ENCODE measurements at regions not wholly inside any gene's neighbourhood (a gene's known extent, or its start where the extent isn't known, plus 50 kb on each side); places are given as distances from the start of the nearest gene placed in this dataset.

- no peak overlapping the region for H2AFZ ChIP-seq (ENCODE audit: low read length)
- no peak overlapping the region for H3K27ac ChIP-seq (replicated peaks; ENCODE audit: low read length)
- no peak overlapping the region for H2BK12ac ChIP-seq (ENCODE audit: low read length)
- peaks cover 0 to 2% of the 10 kb centered on the region in 2 donors for H3K4me1 ChIP-seq (ENCODE audit: control insufficient read depth in 2 of 2, insufficient read depth in 1 of 2, low read depth in 1 of 2, low read length in 2 of 2)
- H2AK5ac ChIP-seq (ENCODE audit: low read depth, low read length), result peak overlapping the region; percentile 0
- H3K36me3 ChIP-seq (replicated peaks in 1 of 2; ENCODE audit: control insufficient read depth in 2 of 2, insufficient read depth in 2 of 2, low read length in 2 of 2), result no peaks in the 10 kb centered on the region
- no peak overlapping the region for H2BK120ac ChIP-seq (ENCODE audit: low read depth, low read length)
- no peak overlapping the region for H3K14ac ChIP-seq (ENCODE audit: low read length)
- no peak overlapping the region for H2BK5ac ChIP-seq (ENCODE audit: low read length)
- no peaks in the 10 kb centered on the region for H3K79me1 ChIP-seq (ENCODE audit: low read depth, low read length)
- no peaks in the 10 kb centered on the region for H3K9me3 ChIP-seq (replicated peaks in 1 of 2; ENCODE audit: control insufficient read depth in 2 of 2, insufficient read depth in 1 of 2, low read depth in 1 of 2, low read length in 2 of 2)
- H3K18ac ChIP-seq (ENCODE audit: low read length), result no peak overlapping the region
- H3K4me3 ChIP-seq (ENCODE audit: low read length in 2 of 2), result no peak overlapping the region
- H3K9ac ChIP-seq (ENCODE audit: low read depth, low read length, poor library complexity), result no peak overlapping the region
- H3K27me3 ChIP-seq (ENCODE audit: control insufficient read depth in 3 of 3, insufficient read depth in 3 of 3, low read depth in 1 of 3, low read length in 3 of 3), result no peaks in the 10 kb centered on the region
- WGBS, 2 donors (ENCODE audit: extremely low coverage in 2 of 2, insufficient read length in 2 of 2, insufficient replicate concordance in 1 of 2), result no CpG with 5 or more reads among the region's 9 CpGs
- no peak overlapping the region for H3K4me2 ChIP-seq (ENCODE audit: insufficient read depth, low read length, poor library complexity, severe bottlenecking)
- no peak overlapping the region for H3K4ac ChIP-seq (ENCODE audit: low read length)
- no peak for DNase-seq (ENCODE audit: low spot score)
- no peak overlapping the region for H2BK15ac ChIP-seq (ENCODE audit: low read length)
- H4K91ac ChIP-seq (ENCODE audit: low read depth, low read length, poor library complexity), result no peak overlapping the region
- no peak overlapping the region for H3K23ac ChIP-seq (ENCODE audit: low read depth, low read length, poor library complexity)
- no peak overlapping the region for H4K8ac ChIP-seq (ENCODE audit: low read depth, low read length)
These were observed 835.7 kb downstream of the DCDC2C start for GRCh38 chr2:4539121-4539520.

- no peak for DNase-seq (ENCODE audit: low spot score)
- WGBS, 2 donors (ENCODE audit: extremely low coverage in 2 of 2, insufficient read length in 2 of 2, insufficient replicate concordance in 1 of 2), result no CpG with 5 or more reads among the region's 8 CpGs
- Histone ChIP-seq H2BK15ac (ENCODE audit: low read length) (no peak overlapping the region), H2AFZ (ENCODE audit: low read length) (no peak overlapping the region), H3K79me1 (ENCODE audit: low read depth, low read length) (no peaks in the 10 kb centered on the region), H3K4me3 (ENCODE audit: low read length in 2 of 2) (no peak overlapping the region), H2BK5ac (ENCODE audit: low read length) (no peak overlapping the region), H2BK12ac (ENCODE audit: low read length) (no peak overlapping the region), H3K4me1 (ENCODE audit: control insufficient read depth in 2 of 2, insufficient read depth in 1 of 2, low read depth in 1 of 2, low read length in 2 of 2) (no peaks in the 10 kb centered on the region), H3K27me3 (ENCODE audit: control insufficient read depth in 3 of 3, insufficient read depth in 3 of 3, low read depth in 1 of 3, low read length in 3 of 3) (no peaks in the 10 kb centered on the region), H3K14ac (ENCODE audit: low read length) (no peak overlapping the region), H2AK5ac (ENCODE audit: low read depth, low read length) (no peak overlapping the region), H3K23ac (ENCODE audit: low read depth, low read length, poor library complexity) (no peak overlapping the region), H3K18ac (ENCODE audit: low read length) (no peak overlapping the region), H3K9ac (ENCODE audit: low read depth, low read length, poor library complexity) (no peak overlapping the region), H2BK120ac (ENCODE audit: low read depth, low read length) (no peak overlapping the region), H4K91ac (ENCODE audit: low read depth, low read length, poor library complexity) (no peak overlapping the region), H3K9me3 (replicated peaks in 1 of 2; ENCODE audit: control insufficient read depth in 2 of 2, insufficient read depth in 1 of 2, low read depth in 1 of 2, low read length in 2 of 2) (no peaks in the 10 kb centered on the region), H3K4ac (ENCODE audit: low read length) (no peak overlapping the region), H3K36me3 (replicated peaks in 1 of 2; ENCODE audit: control insufficient read depth in 2 of 2, insufficient read depth in 2 of 2, low read length in 2 of 2) (peaks cover 0 to 2% of the 10 kb centered on the region in 2 donors), H3K27ac (replicated peaks; ENCODE audit: low read length) (no peak overlapping the region), H3K4me2 (ENCODE audit: insufficient read depth, low read length, poor library complexity, severe bottlenecking) (no peak overlapping the region), H4K8ac (ENCODE audit: low read depth, low read length) (no peak overlapping the region)
These were observed 846.4 kb downstream of the DCDC2C start for GRCh38 chr2:4549666-4550210.

- WGBS, 2 donors (ENCODE audit: extremely low coverage in 2 of 2, insufficient read length in 2 of 2, insufficient replicate concordance in 1 of 2), result no CpG with 5 or more reads among the region's 9 CpGs
- H3K18ac ChIP-seq (ENCODE audit: low read length), result no peak overlapping the region
These were observed 848.5 kb downstream of the DCDC2C start for GRCh38 chr2:4551691-4552474.

GRCh38 chr2:4553241-4553640 is 849.9 kb downstream of the DCDC2C start:
- no peak overlapping the region for H2BK120ac ChIP-seq (ENCODE audit: low read depth, low read length)
- H3K9ac ChIP-seq (ENCODE audit: low read depth, low read length, poor library complexity), result no peak overlapping the region
- no peaks in the 10 kb centered on the region for H3K27me3 ChIP-seq (ENCODE audit: control insufficient read depth in 3 of 3, insufficient read depth in 3 of 3, low read depth in 1 of 3, low read length in 3 of 3)
- H3K4ac ChIP-seq (ENCODE audit: low read length), result no peak overlapping the region
- H3K14ac ChIP-seq (ENCODE audit: low read length), result no peak overlapping the region
- no peak overlapping the region for H2AFZ ChIP-seq (ENCODE audit: low read length)
- H3K79me1 ChIP-seq (ENCODE audit: low read depth, low read length), result no peaks in the 10 kb centered on the region
- no peak for DNase-seq (ENCODE audit: low spot score)
- peaks cover 0 to 2% of the 10 kb centered on the region in 2 donors for H3K36me3 ChIP-seq (replicated peaks in 1 of 2; ENCODE audit: control insufficient read depth in 2 of 2, insufficient read depth in 2 of 2, low read length in 2 of 2)
- H3K18ac ChIP-seq (ENCODE audit: low read length), result no peak overlapping the region
- no CpG with 5 or more reads among the region's 16 CpGs for WGBS, 2 donors (ENCODE audit: extremely low coverage in 2 of 2, insufficient read length in 2 of 2, insufficient replicate concordance in 1 of 2)
- H3K23ac ChIP-seq (ENCODE audit: low read depth, low read length, poor library complexity), result no peak overlapping the region
- H3K9me3 ChIP-seq (replicated peaks in 1 of 2; ENCODE audit: control insufficient read depth in 2 of 2, insufficient read depth in 1 of 2, low read depth in 1 of 2, low read length in 2 of 2), result no peaks in the 10 kb centered on the region
- no peak overlapping the region for H4K8ac ChIP-seq (ENCODE audit: low read depth, low read length)
- H2BK12ac ChIP-seq (ENCODE audit: low read length), result no peak overlapping the region
- no peak overlapping the region for H3K4me3 ChIP-seq (ENCODE audit: low read length in 2 of 2)
- no peak overlapping the region for H2BK15ac ChIP-seq (ENCODE audit: low read length)
- no peak overlapping the region for H3K4me2 ChIP-seq (ENCODE audit: insufficient read depth, low read length, poor library complexity, severe bottlenecking)
- H2AK5ac ChIP-seq (ENCODE audit: low read depth, low read length), result no peak overlapping the region
- no peak overlapping the region for H3K27ac ChIP-seq (replicated peaks; ENCODE audit: low read length)
- H2BK5ac ChIP-seq (ENCODE audit: low read length), result no peak overlapping the region
- H3K4me1 ChIP-seq (ENCODE audit: control insufficient read depth in 2 of 2, insufficient read depth in 1 of 2, low read depth in 1 of 2, low read length in 2 of 2), result peaks cover 0 to 2% of the 10 kb centered on the region in 2 donors
- no peak overlapping the region for H4K91ac ChIP-seq (ENCODE audit: low read depth, low read length, poor library complexity)

More at GRCh38 chr2:4551691-4552474, 848.5 kb downstream of the DCDC2C start:
- Histone ChIP-seq H3K4ac (ENCODE audit: low read length) (no peak overlapping the region), H3K4me3 (ENCODE audit: low read length in 2 of 2) (no peak overlapping the region), H2BK15ac (ENCODE audit: low read length) (no peak overlapping the region), H3K79me1 (ENCODE audit: low read depth, low read length) (no peaks in the 10 kb centered on the region), H2AK5ac (ENCODE audit: low read depth, low read length) (no peak overlapping the region), H2BK12ac (ENCODE audit: low read length) (no peak overlapping the region), H3K36me3 (replicated peaks in 1 of 2; ENCODE audit: control insufficient read depth in 2 of 2, insufficient read depth in 2 of 2, low read length in 2 of 2) (peaks cover 0 to 2% of the 10 kb centered on the region in 2 donors), H2BK5ac (ENCODE audit: low read length) (no peak overlapping the region), H4K91ac (ENCODE audit: low read depth, low read length, poor library complexity) (no peak overlapping the region), H2AFZ (ENCODE audit: low read length) (no peak overlapping the region), H3K14ac (ENCODE audit: low read length) (no peak overlapping the region), H3K4me1 (ENCODE audit: control insufficient read depth in 2 of 2, insufficient read depth in 1 of 2, low read depth in 1 of 2, low read length in 2 of 2) (peaks cover 0 to 2% of the 10 kb centered on the region in 2 donors), H3K23ac (ENCODE audit: low read depth, low read length, poor library complexity) (no peak overlapping the region), H3K9me3 (replicated peaks in 1 of 2; ENCODE audit: control insufficient read depth in 2 of 2, insufficient read depth in 1 of 2, low read depth in 1 of 2, low read length in 2 of 2) (no peaks in the 10 kb centered on the region), H3K9ac (ENCODE audit: low read depth, low read length, poor library complexity) (no peak overlapping the region), H3K4me2 (ENCODE audit: insufficient read depth, low read length, poor library complexity, severe bottlenecking) (no peak overlapping the region), H3K27me3 (ENCODE audit: control insufficient read depth in 3 of 3, insufficient read depth in 3 of 3, low read depth in 1 of 3, low read length in 3 of 3) (no peaks in the 10 kb centered on the region), H4K8ac (ENCODE audit: low read depth, low read length) (no peak overlapping the region), H3K27ac (replicated peaks; ENCODE audit: low read length) (no peak overlapping the region), H2BK120ac (ENCODE audit: low read depth, low read length) (no peak overlapping the region)
- DNase-seq (ENCODE audit: low spot score), result no peak
